IMR-90 (cell line): ENCODE measurements at regions not wholly inside any gene's neighbourhood (a gene's known extent, or its start where the extent isn't known, plus 50 kb on each side); places are given as distances from the start of the nearest gene placed in this dataset.

Experiments used
- ATAC-seq: fragments of 200-7000 bp; cut with Tn5 transposase; 2 replicates; pipeline ENCODE4 v1.9.1; 2020; ENCODE audit warnings: low read depth, mild to moderate bottlenecking, moderate library complexity
- BruUV-seq: library from RNA; stranded (reverse); fragments of 400-500 nt; replicated peaks from 2 replicates; lab custom pipeline; 2021; lab: Mats Ljungman, UMichigan
- CTCF ChIA-PET: fragments of 300-600 bp; formaldehyde crosslinking; extraction: SDS; loops from one replicate; lab custom pipeline; 2021; ENCODE audit warnings: antibody characterized with exemption; lab: Yijun Ruan, JAX
- POLR2A ChIA-PET: fragments of 300-600 bp; sonication (Branson Sonifier 250); formaldehyde crosslinking; loops from one replicate; lab custom pipeline; 2022; ENCODE audit warnings: antibody characterized with exemption; ENCODE audit not compliant: unreplicated experiment; lab: Charles Lee
- DNase-seq: peaks from one replicate; pipeline ENCODE4 v3.0.0; 2013
- H2AFZ ChIP-seq: replicated peaks from 2 replicates; pipeline ENCODE3; 2013; ENCODE audit warnings: low read length, mild to moderate bottlenecking; ENCODE audit not compliant: poor library complexity
- H2AK5ac ChIP-seq: 2 replicates; pipeline ENCODE4 v1.6.1; 2013; ENCODE audit warnings: low read depth, low read length, inconsistent platforms
- H2AK9ac ChIP-seq: replicated peaks from 2 replicates; pipeline ENCODE3; 2013; ENCODE audit warnings: mild to moderate bottlenecking, low read depth, low read length, moderate library complexity; ENCODE audit not compliant: poor library complexity
- H2BK120ac ChIP-seq: 2 replicates; pipeline ENCODE4 v1.6.1; 2013; ENCODE audit warnings: low read depth, low read length, inconsistent platforms
- H2BK15ac ChIP-seq: 3 replicates; pipeline ENCODE4 v1.6.1; 2013; ENCODE audit warnings: low read depth, low read length, inconsistent platforms
- H2BK20ac ChIP-seq: 2 replicates; pipeline ENCODE4 v1.6.1; 2013; ENCODE audit warnings: low read depth, mild to moderate bottlenecking, inconsistent platforms, low read length, moderate library complexity
- H2BK5ac ChIP-seq: 2 replicates; pipeline ENCODE4 v1.6.1; 2013; ENCODE audit warnings: mild to moderate bottlenecking, low read depth, low read length, inconsistent platforms; ENCODE audit not compliant: poor library complexity, severe bottlenecking
- H3K14ac ChIP-seq: replicated peaks from 2 replicates; pipeline ENCODE4 v1.6.1; 2013; ENCODE audit warnings: low read depth, low read length, inconsistent platforms
- H3K18ac ChIP-seq: 2 replicates; pipeline ENCODE4 v1.6.1; 2013; ENCODE audit warnings: low read depth, low read length, control low read depth
- H3K23ac ChIP-seq: 2 replicates; pipeline ENCODE4 v1.6.1; 2013; ENCODE audit warnings: low read depth, low read length, inconsistent platforms
- H3K27ac ChIP-seq: 2 replicates; pipeline ENCODE4 v1.5.1; 2013; ENCODE audit warnings: mild to moderate bottlenecking, control low read depth, low read length; ENCODE audit not compliant: insufficient read depth
- H3K27me3 ChIP-seq: 2 replicates; pipeline ENCODE4 v1.6.1; 2013; ENCODE audit warnings: low read length; ENCODE audit not compliant: control insufficient read depth, insufficient read depth
- H3K36me3 ChIP-seq: 2 replicates; pipeline ENCODE4 v1.6.1; 2013; ENCODE audit warnings: low read length, mixed read lengths; ENCODE audit not compliant: control insufficient read depth, insufficient read depth
- H3K4ac ChIP-seq: 2 replicates; pipeline ENCODE4 v1.6.1; 2013; ENCODE audit warnings: low read depth, low read length, inconsistent platforms
- H3K4me1 ChIP-seq: 2 replicates; pipeline ENCODE4 v1.6.1; 2013; ENCODE audit warnings: low read length, mixed read lengths; ENCODE audit not compliant: control insufficient read depth, insufficient read depth
- H3K4me2 ChIP-seq: 2 replicates; pipeline ENCODE4 v1.6.1; 2013; ENCODE audit warnings: low read depth, mild to moderate bottlenecking, control low read depth, low read length, moderate library complexity
- H3K4me3 ChIP-seq: 2 replicates; pipeline ENCODE4 v1.5.1; 2013; ENCODE audit warnings: low read depth, mild to moderate bottlenecking, control low read depth, low read length, moderate library complexity; ENCODE audit not compliant: insufficient read depth
- H3K56ac ChIP-seq: 2 replicates; pipeline ENCODE4 v1.6.1; 2013; ENCODE audit warnings: low read length, inconsistent platforms; ENCODE audit not compliant: insufficient read depth; ENCODE audit errors: extremely low read depth
- H3K79me1 ChIP-seq, 2 experiments: 2 replicates each; pipeline ENCODE4 v1.6.1; 2013; ENCODE audit warnings: low read length in 2 of 2, inconsistent platforms in 1 of 2, low read depth in 1 of 2
- H3K9ac ChIP-seq: 2 replicates; pipeline ENCODE4 v1.6.1; 2013; ENCODE audit warnings: low read depth, low read length, control low read depth
- H3K9me1 ChIP-seq: 2 replicates; pipeline ENCODE4 v1.6.1; 2013; ENCODE audit warnings: low read length, inconsistent platforms; ENCODE audit not compliant: insufficient read depth
- H3K9me3 ChIP-seq: 2 replicates; pipeline ENCODE4 v1.6.1; 2013; ENCODE audit warnings: low read length; ENCODE audit not compliant: control insufficient read depth, insufficient read depth
- H4K20me1 ChIP-seq: 2 replicates; pipeline ENCODE4 v1.6.1; 2013; ENCODE audit warnings: low read length, inconsistent platforms; ENCODE audit not compliant: insufficient read depth
- H4K5ac ChIP-seq: 2 replicates; pipeline ENCODE4 v1.6.1; 2013; ENCODE audit warnings: mild to moderate bottlenecking, low read depth, low read length, control low read depth
- H4K8ac ChIP-seq, 2 experiments: 2 replicates each; pipeline ENCODE4 v1.6.1; 2013; ENCODE audit warnings: low read depth in 2 of 2, low read length in 2 of 2, control low read depth in 1 of 2, inconsistent platforms in 1 of 2
- H4K91ac ChIP-seq: 2 replicates; pipeline ENCODE4 v1.6.1; 2013; ENCODE audit warnings: low read depth, low read length, inconsistent platforms; ENCODE audit not compliant: insufficient read depth
- BHLHE40 ChIP-seq: fragments of 150-350 bp; IDR thresholded peaks from 2 replicates; pipeline ENCODE4 v1.6.1; 2016; ENCODE audit warnings: mild to moderate bottlenecking, low read depth, low read length
- CEBPB ChIP-seq: IDR thresholded peaks from 2 replicates; pipeline ENCODE4 v1.6.1; 2012; ENCODE audit warnings: low read depth, low read length, improper control_type of control experiment
- CHD1 ChIP-seq: IDR thresholded peaks from 2 replicates; pipeline ENCODE4 v1.6.1; 2012; ENCODE audit warnings: low read depth, low read length, improper control_type of control experiment
- CTCF ChIP-seq: conservative IDR thresholded peaks from 2 replicates; pipeline ENCODE4 v1.5.1; 2012; ENCODE audit warnings: mild to moderate bottlenecking, low read depth, low read length, improper control_type of control experiment
- ELK1 ChIP-seq: fragments of 150-350 bp; IDR thresholded peaks from 2 replicates; pipeline ENCODE4 v1.6.1; 2016; ENCODE audit warnings: low read depth, mild to moderate bottlenecking, low read length, moderate library complexity, borderline replicate concordance
- MAFK ChIP-seq: IDR thresholded peaks from 2 replicates; pipeline ENCODE4 v1.6.1; 2012; ENCODE audit warnings: low read depth, low read length, improper control_type of control experiment
- MXI1 ChIP-seq: IDR thresholded peaks from 2 replicates; pipeline ENCODE4 v1.6.1; 2012; ENCODE audit warnings: low read depth, mild to moderate bottlenecking, low read length, moderate library complexity, borderline replicate concordance
- NFE2L2 ChIP-seq: fragments of 150-350 bp; IDR thresholded peaks from 2 replicates; pipeline ENCODE4 v1.6.1; 2016; ENCODE audit warnings: low read depth, mild to moderate bottlenecking, low read length
- POLR2A ChIP-seq: IDR thresholded peaks from 2 replicates; pipeline ENCODE4 v1.6.1; 2012; ENCODE audit warnings: mild to moderate bottlenecking, low read depth, low read length
- RAD21 ChIP-seq: IDR thresholded peaks from 2 replicates; pipeline ENCODE4 v1.6.1; 2012; ENCODE audit warnings: low read length, improper control_type of control experiment
- RCOR1 ChIP-seq: IDR thresholded peaks from 2 replicates; pipeline ENCODE4 v1.6.1; 2012; ENCODE audit warnings: mild to moderate bottlenecking, low read length, improper control_type of control experiment; ENCODE audit not compliant: insufficient replicate concordance
- RFX5 ChIP-seq: IDR thresholded peaks from 2 replicates; pipeline ENCODE4 v1.8.0; 2012; ENCODE audit warnings: low read depth, mild to moderate bottlenecking, low read length, moderate library complexity
- SMC3 ChIP-seq: fragments of 150-350 bp; IDR thresholded peaks from 2 replicates; pipeline ENCODE4 v1.6.1; 2016; ENCODE audit warnings: low read depth, mild to moderate bottlenecking, antibody characterized with exemption, low read length, moderate library complexity
- WGBS, 2 experiments: methylation state at CpG; one replicate each; pipeline versions ENCODE4 v1.1.5 to v1.1.7; 2013; ENCODE audit warnings: missing lambda C conversion rate in 2 of 2; ENCODE audit not compliant: insufficient read length in 1 of 2; ENCODE audit errors: extremely low coverage in 2 of 2; 5-methylcytosine and 5-hydroxymethylcytosine counted together
- dilution Hi-C: fragments of 300-500 bp; cut with HindIII; formaldehyde crosslinking; loops from one replicate; pipeline ENCODE4 v1.14.3; 2018; ENCODE audit warnings: low sequenced_read_pairs; ENCODE audit not compliant: unreplicated experiment
- in situ Hi-C: fragments of 300-500 bp; cut with MboI; formaldehyde crosslinking; loops from 3 replicates; pipeline ENCODE4 v1.14.3; 2019; ENCODE audit warnings: low sequenced_read_pairs, inconsistent platforms, mixed read lengths
- intact Hi-C: fragments of 100-400 bp; cut with micrococcal nuclease; formaldehyde crosslinking; loops from 2 replicates; pipeline ENCODE4 v1.10.0; 2022

- H3K56ac ChIP-seq, result no peak overlapping the region
Measured at GRCh38 chr11:109745996-109746625, 324.1 kb downstream of the C11orf87 start.

More at GRCh38 chr11:109745996-109746625, 324.1 kb downstream of the C11orf87 start:
- H3K27ac ChIP-seq, result no peak overlapping the region
- no TSS peak for BruUV-seq
- H2BK120ac ChIP-seq, result no peak overlapping the region
- H4K5ac ChIP-seq, result no peak overlapping the region
- ChIA-PET CTCF (no interaction called here), POLR2A (interaction anchor here (0.6 kb wide), 1 partner anchor 11 kb away, joined by 3 read pairs; no protein-coding TSS in a partner anchor)
- H4K91ac ChIP-seq, result no peak overlapping the region
- no peaks in the 10 kb centered on the region for H3K9me1 ChIP-seq
- intact Hi-C loops, result no loop called here
- no peaks in the 10 kb centered on the region for H3K4me1 ChIP-seq
- no peak overlapping the region for H4K8ac ChIP-seq
- H2BK15ac ChIP-seq, result no peak overlapping the region
- no peaks in the 10 kb centered on the region; the same call in 1 of the 2 replicates for H3K27me3 ChIP-seq
- H2AK9ac ChIP-seq, result no peak overlapping the region
- WGBS, 2 experiments, result 40% methylated on average over 2 of the region's 4 CpGs; no CpG with 5 or more reads in 1 of the 2 experiments
- no peaks in the 10 kb centered on the region for H4K20me1 ChIP-seq
- H3K9ac ChIP-seq, result no peak overlapping the region
- no peak overlapping the region for H3K23ac ChIP-seq
- H3K9me3 ChIP-seq, result no peaks in the 10 kb centered on the region
- H3K36me3 ChIP-seq, result no peaks in the 10 kb centered on the region
- H3K79me1 ChIP-seq, result no peaks in the 10 kb centered on the region
- no peak overlapping the region for H2AFZ ChIP-seq
- H3K4me2 ChIP-seq, result no peak overlapping the region
- no peak overlapping the region for H3K4ac ChIP-seq
- no peak for ATAC-seq
- no peak overlapping the region for H3K14ac ChIP-seq
- H3K18ac ChIP-seq, result no peak overlapping the region
- H2BK5ac ChIP-seq, result no peak overlapping the region
- H2AK5ac ChIP-seq, result no peak overlapping the region
- TF ChIP-seq CTCF, result no peak
- TF ChIP-seq CHD1, result no peak
- TF ChIP-seq BHLHE40, result no peak
- no peak for TF ChIP-seq SMC3
- TF ChIP-seq ELK1, result no peak
- no peak for TF ChIP-seq POLR2A
- TF ChIP-seq RFX5, result no peak
- no peak for TF ChIP-seq RAD21
- no peak for TF ChIP-seq MXI1
- TF ChIP-seq RCOR1, result no peak
- no peak for TF ChIP-seq CEBPB
- no peak for TF ChIP-seq MAFK
- no peak for TF ChIP-seq NFE2L2
- H2BK20ac ChIP-seq, result no peak overlapping the region
- no peak overlapping the region for H3K4me3 ChIP-seq
- in situ Hi-C loops, result no loop called here
- DNase-seq, result no peak
- dilution Hi-C loops, result no loop called here
